Esophagus squamous epithelium (tissue), 5 donors: ENCODE measurements at regions not wholly inside any gene's neighbourhood (a gene's known extent, or its start where the extent isn't known, plus 50 kb on each side); places are given as distances from the start of the nearest gene placed in this dataset.
"Not testable (repeated sequence)": the region's sequence is repeated elsewhere in the genome, so short reads cannot be mapped to it uniquely, and the experiment has no call there.

Experiments
- DNase-seq: peaks from one replicate; lab custom pipeline; 2025; lab: John Stamatoyannopoulos, UW
- H3K27ac ChIP-seq, 4 donors: fragments of 200-600 bp; sonication (generic); one replicate each; pipeline ENCODE4 v1.5.1; 2016 to 2019; ENCODE audit warnings: mild to moderate bottlenecking in 1 of 4
- H3K27me3 ChIP-seq, 4 donors: fragments of 200-600 bp; sonication (generic); 1 replicate in 3 of 4; 2 replicates in 1 of 4; pipeline versions ENCODE4 v1.5.1 to v1.6.0; 2017 to 2021; ENCODE audit warnings: antibody characterized with exemption in 1 of 4
- H3K36me3 ChIP-seq, 3 donors: fragments of 200-600 bp; sonication (generic); one replicate each; pipeline ENCODE4 v1.5.1; 2016 to 2019
- H3K4me1 ChIP-seq, 3 donors: fragments of 200-600 bp; sonication (generic); one replicate each; pipeline ENCODE4 v1.5.1; 2017 to 2019
- H3K4me3 ChIP-seq, 4 donors: fragments of 200-600 bp; sonication (generic); 1 replicate in 3 of 4; 2 replicates in 1 of 4; pipeline ENCODE4 v1.5.1; 2016 to 2019; ENCODE audit warnings: mild to moderate bottlenecking in 2 of 4, moderate library complexity in 1 of 4
- H3K9me3 ChIP-seq, 3 donors: fragments of 200-600 bp; sonication (generic); one replicate each; pipeline ENCODE4 v1.5.1; 2016 to 2019
- CTCF ChIP-seq, 6 experiments: fragments of 450-650 bp in 4 of 6; fragments of 200-600 bp in 2 of 6; sonication (generic) in 2 of 6; IDR thresholded peaks; one replicate each; pipeline ENCODE4 v1.5.1; 2016 to 2019; ENCODE audit warnings: antibody characterized with exemption in 6 of 6, mild to moderate bottlenecking in 4 of 6, moderate library complexity in 4 of 6
- POLR2A ChIP-seq, 4 donors: fragments of 450-650 bp; IDR thresholded peaks; one replicate each; pipeline ENCODE4 v1.6.1; 2017; ENCODE audit warnings: antibody characterized with exemption in 4 of 4, mild to moderate bottlenecking in 4 of 4, moderate library complexity in 3 of 4
- WGBS, 2 donors: methylation state at CpG; one replicate each; pipeline ENCODE4 v1.1.5; 2018; 5-methylcytosine and 5-hydroxymethylcytosine counted together
- intact Hi-C: fragments of 100-400 bp; cut with DNase I; formaldehyde crosslinking; loops from one replicate; pipeline ENCODE4 v1.15.0; 2022
- donor health status: DM: yes; HTN: yes; CAD: no.

- 66 to 89% methylated on average over 2 to 3 of the region's 3 CpGs for WGBS, 2 donors
Measured at GRCh38 chr6:8170754-8171153, 68.4 kb upstream of the EEF1E1 start.

GRCh38 chr6:8170245-8170644, 67.9 kb upstream of the EEF1E1 start:
- intact Hi-C loops: no loop called here
- no peak for DNase-seq
- 74 to 85% methylated on average over 3 of the region's 3 CpGs for WGBS, 2 donors
- Histone ChIP-seq H3K27me3 (no peaks in the 10 kb centered on the region), H3K9me3 (no peaks in the 10 kb centered on the region), H3K4me1 (no peaks in the 10 kb centered on the region), H3K4me3 (no peak overlapping the region), H3K27ac (no peak overlapping the region), H3K36me3 (no peaks in the 10 kb centered on the region)
- TF ChIP-seq POLR2A (IDR thresholded peaks at IDR 0.05) (no peak), CTCF (IDR thresholded peaks at IDR 0.05) (no peak)

More at GRCh38 chr6:8170754-8171153, 68.4 kb upstream of the EEF1E1 start:
- H3K4me1 ChIP-seq: no peaks in the 10 kb centered on the region
- TF ChIP-seq CTCF (IDR thresholded peaks at IDR 0.05): no peak
- no peak for TF ChIP-seq POLR2A (IDR thresholded peaks at IDR 0.05)
- no peak overlapping the region for H3K27ac ChIP-seq
- DNase-seq: no peak
- intact Hi-C loops: no loop called here
- H3K36me3 ChIP-seq: no peaks in the 10 kb centered on the region
- H3K9me3 ChIP-seq: no peaks in the 10 kb centered on the region
- no peaks in the 10 kb centered on the region for H3K27me3 ChIP-seq
- no peak overlapping the region for H3K4me3 ChIP-seq

GRCh38 chr6:8166156-8166555, 63.8 kb upstream of the EEF1E1 start:
- no peak for DNase-seq
- intact Hi-C loops: no loop called here

GRCh38 chr6:8165008-8165407, 62.7 kb upstream of the EEF1E1 start:
- H3K4me3 ChIP-seq, H3K9me3 ChIP-seq, H3K36me3 ChIP-seq, intact Hi-C loops, H3K27ac ChIP-seq, DNase-seq, H3K4me1 ChIP-seq, H3K27me3 ChIP-seq: not testable (repeated sequence)
- WGBS, 2 donors: 88 to 95% methylated on average over 5 to 14 of the region's 17 CpGs

More at GRCh38 chr6:8166156-8166555, 63.8 kb upstream of the EEF1E1 start:
- TF ChIP-seq CTCF (IDR thresholded peaks at IDR 0.05) (no peak), POLR2A (IDR thresholded peaks at IDR 0.05) (no peak)
- Histone ChIP-seq H3K27me3 (no peaks in the 10 kb centered on the region), H3K4me1 (no peaks in the 10 kb centered on the region), H3K27ac (no peak overlapping the region), H3K9me3 (no peaks in the 10 kb centered on the region), H3K36me3 (no peaks in the 10 kb centered on the region), H3K4me3 (no peak overlapping the region)

GRCh38 chr6:8164281-8164680, 61.9 kb upstream of the EEF1E1 start:
- DNase-seq, H3K4me3 ChIP-seq, intact Hi-C loops, H3K27me3 ChIP-seq, H3K27ac ChIP-seq, H3K4me1 ChIP-seq, H3K36me3 ChIP-seq, H3K9me3 ChIP-seq: not testable (repeated sequence)
- WGBS, 2 donors: no CpG with 5 or more reads among the region's 29 CpGs

- intact Hi-C loops: no loop called here
- no peaks in the 10 kb centered on the region for H3K36me3 ChIP-seq
- 47 to 60% methylated on average over 2 of the region's 2 CpGs for WGBS, 2 donors
- H3K4me3 ChIP-seq: no peak overlapping the region
- H3K27me3 ChIP-seq: no peaks in the 10 kb centered on the region
- H3K27ac ChIP-seq: no peak overlapping the region
- DNase-seq: no peak
- no peaks in the 10 kb centered on the region for H3K4me1 ChIP-seq
- no peaks in the 10 kb centered on the region for H3K9me3 ChIP-seq
- TF ChIP-seq CTCF (IDR thresholded peaks at IDR 0.05): no peak
- no peak for TF ChIP-seq POLR2A (IDR thresholded peaks at IDR 0.05)
Measured at GRCh38 chr6:8159966-8160365, 57.6 kb upstream of the EEF1E1 start.
